Activated CD4-positive, alpha-beta T cell treated with anti-CD3 and anti-CD28 coated beads, Interleukin-2, Interleukin-4, amounts not matched to agents 100 ng/mL and 50 ng/mL, durations not matched to agents 16 hours and 8 hours (primary cell): ENCODE measurements at regions not wholly inside any gene's neighbourhood (a gene's known extent, or its start where the extent isn't known, plus 50 kb on each side); places are given as distances from the start of the nearest gene placed in this dataset.

Experiments
- DNase-seq: peaks from one replicate; pipeline ENCODE4 v3.0.0-alpha.2; 2020; ENCODE audit warnings: low spot score

DNA sequence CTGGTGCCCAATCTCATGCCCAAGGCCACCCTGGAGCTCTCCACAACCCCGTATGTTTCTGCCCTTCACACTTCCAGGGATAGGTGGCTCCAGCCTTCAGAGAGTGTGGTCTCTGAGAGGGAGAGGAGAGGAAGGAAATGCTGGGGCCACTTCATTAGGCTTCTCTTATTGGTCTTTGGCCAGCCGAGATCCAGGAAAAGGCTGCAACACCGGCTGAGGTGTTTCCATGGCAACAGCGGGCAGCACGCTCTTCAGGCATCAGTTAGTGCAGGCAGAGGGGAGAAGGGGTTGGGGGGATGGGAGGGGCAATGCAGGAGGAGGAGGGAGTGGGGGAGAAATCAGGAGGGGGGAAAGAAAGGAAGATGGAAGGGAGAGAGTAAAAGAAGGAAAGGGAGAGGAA is 275.1 kb upstream of the GJB5 start:
- no peak for DNase-seq

DNA sequence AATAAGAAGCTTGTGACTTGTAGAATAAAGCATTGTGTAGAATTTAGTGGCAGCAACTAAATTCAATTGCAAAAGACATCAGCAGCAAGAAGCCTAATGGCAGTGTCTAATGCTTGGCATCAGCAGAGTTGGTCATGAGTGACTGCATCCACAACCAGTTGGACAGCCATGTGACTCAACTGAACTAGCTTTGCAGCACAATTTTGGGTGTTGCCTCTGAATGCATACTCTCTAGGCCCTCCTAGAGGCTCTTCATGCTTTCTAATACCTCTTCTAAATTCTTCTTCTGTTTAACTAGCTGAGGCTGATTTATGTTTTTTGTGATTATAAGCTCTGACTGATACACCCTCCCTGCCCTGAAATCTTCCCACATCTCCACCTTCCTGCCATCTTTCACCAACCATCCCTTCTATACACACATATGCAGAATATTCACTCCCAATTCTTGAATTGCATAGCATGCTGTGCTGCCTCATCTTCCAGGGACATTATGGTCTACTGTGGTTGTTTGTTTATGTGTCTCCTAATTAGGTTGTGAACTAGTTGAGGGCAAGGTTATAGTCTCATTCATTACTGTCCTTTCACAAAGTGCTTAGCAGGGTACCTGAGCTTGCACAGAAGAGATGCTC is 266.7 kb upstream of the GJB5 start:
- DNase-seq: no peak

DNA sequence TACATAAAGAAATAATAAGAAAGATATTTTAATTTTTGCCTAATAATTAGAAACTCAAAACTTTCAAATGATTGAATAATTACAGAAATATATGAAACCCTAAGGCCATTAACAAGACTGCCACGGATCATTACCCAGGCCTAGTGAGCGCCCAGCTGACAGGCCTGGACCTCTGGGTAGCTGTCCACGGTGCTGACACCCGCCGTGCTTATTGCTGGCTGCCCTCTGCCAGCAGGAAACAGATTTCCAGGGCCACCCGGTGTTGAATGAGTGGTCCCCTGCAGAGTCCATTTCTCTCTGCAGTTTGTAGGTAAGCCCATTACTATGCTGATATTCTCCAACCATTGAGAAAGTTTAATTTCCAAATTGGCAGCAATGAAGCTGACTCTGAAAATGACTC is 254.4 kb upstream of the GJB5 start:
- DNase-seq: no peak

DNA sequence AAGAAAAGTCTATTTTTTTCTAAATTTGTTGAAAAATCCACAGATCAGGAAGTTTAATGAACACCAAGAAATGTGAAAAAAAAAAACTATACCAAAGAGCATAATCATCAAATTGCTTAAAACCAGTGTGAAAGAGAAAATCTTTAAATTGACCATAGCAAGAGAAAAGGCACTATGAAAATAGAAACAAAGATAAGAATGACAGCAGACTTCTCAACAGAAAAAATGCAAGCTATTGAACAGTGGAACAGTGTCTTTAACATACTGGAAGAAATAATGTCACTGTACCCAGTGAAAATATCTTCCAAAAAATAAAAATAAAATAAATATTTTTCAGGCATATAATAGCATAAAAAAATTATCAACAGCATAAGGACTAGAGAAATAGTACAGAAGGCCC is 243.0 kb upstream of the GJB5 start:
- no peak for DNase-seq

DNA sequence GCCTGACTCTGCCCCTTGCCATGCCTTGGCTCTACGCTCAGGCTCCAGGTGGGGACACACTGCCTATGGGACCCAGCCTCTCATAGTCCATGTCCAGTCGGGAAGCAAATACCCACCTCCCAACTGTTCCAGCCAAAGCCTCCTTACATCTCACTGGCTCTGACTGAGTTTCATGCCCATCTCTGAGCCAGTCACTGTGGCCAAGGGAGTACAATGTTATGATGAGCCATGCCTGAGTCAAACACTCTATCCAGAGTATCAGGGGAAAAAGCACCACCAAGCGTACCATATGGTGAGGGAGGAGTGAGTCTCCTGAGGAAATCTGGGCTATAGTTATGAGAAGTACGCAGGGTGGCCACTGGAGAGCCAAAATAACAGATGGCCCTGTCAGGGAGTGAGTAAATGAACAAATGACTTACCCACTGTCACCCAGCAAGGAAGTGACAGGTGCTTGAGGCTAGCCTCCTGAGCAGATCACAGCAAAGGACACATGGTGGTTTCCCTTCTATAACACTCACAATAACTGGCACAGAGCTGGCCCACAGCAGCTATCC is 236.6 kb upstream of the GJB5 start:
- no peak for DNase-seq

DNA sequence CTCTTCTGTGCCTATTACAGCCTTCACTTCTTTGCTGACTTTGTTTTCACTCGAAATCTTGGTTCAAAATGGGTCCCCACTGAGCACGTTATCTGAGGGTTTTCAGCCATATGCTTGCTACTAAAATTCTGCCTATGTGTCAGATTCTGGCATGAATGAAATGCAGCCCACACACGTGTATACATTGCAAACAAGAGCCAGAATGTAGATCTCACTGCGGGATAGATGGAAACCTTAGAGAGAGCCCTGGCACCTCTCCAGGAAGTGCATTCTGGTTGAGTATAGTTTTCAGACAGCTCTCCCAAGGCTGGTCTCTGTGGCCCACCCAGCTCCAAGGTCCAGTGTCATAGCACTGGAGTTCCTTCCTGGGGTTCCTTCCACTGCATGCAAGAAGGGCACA is 234.7 kb upstream of the GJB5 start:
- DNase-seq: no peak

DNA sequence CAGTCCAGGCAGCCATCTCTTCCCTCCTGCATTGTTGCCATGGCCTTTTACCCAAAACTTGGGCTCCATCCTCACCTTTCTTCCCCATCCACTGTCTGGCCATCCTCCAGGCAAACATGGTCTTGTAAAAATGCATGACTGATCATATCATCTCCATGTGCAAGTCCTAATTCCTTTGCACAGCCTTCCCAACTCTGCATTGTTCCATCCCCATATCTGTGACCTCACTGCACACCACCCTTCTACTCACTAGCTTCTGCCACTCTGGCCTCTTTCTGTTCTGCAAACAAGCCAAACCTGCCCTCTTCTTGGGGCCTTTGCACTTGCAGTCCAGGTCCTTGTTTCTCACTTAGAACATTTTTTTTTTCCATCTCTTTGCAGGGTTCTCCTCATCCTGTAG is 230.1 kb upstream of the GJB5 start:
- DNase-seq: no peak

DNA sequence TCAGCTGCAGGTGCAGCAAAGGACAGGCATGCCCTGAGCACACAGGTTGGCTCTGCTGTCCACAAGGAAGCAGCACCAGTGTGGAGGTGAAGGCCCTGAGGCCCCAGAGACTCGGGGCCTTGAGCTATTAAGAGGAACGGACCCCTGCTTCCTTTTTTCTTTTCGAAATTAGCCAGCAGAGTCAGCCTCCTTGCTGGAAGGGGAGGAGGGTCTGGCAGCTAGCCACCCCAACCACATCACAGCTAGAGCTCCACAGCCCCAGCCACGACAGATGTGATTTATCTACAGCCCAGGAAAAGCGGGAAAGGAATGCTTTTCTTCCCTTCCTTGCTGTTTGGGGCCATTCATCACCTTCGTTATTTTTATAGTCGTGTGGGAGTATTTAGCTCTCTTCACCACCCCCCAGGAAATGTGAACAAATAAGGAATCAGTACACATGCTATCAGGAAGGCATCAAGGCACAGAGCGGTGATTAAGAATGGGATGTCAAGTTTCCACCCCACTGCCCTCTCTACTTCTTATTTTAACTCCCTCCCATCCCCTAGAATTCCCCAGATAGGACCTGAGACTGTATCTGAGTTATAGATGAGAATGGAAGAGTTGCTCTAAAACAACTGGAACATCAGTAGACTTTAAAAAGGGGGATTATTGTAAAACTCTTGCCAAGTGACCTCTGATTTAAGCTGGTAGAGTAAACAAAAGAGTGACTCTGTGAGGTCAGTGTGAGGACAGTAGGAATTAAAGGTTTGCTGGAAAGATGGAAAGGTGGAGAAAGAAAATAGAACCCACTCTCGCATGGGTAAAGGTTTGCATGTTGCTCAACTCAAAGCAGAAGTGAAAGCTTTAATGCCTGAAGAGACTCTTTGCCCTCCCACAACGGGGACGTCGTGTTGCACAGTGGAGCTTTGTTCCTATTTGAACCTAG is 224.7 kb upstream of the GJB5 start:
- DNase-seq: no peak

DNA sequence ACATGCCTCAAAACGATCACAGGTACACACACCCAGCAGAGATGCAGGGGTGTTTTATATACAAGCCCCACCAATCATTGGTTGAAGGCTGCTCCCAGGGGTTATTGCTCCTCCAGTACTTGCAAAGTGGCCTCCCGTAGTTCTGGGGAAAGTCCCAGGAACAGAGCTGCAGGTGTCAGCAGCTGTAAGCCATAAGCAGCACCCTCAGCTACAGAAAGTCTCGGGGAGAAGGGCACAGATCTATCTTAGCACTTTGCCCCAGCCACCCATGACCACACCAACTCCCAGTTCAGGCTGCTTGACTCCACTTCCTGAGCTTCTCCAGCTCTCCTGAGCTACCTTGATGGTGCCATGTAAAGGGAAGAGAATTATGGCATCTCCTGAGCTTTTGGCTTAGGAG is 222.7 kb upstream of the GJB5 start:
- DNase-seq: no peak

DNA sequence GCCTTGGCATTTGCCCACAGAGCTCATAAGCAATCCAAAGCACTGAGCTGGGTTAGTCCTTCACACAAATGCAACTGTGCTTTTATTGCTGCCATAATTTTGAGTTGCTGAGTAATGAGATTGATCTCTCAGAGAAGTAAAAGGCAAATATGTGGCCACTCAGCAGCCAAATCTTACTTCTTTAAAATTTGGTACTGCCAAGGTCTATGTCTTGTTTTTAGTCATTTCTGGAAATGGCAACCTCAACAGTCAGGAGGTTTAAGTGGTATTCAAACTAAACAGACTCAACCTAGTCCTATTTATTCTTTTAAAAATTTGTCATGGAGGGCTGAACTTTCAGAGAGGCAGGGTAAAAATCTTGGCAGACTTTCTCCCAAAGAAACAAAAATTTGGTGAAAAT is 216.4 kb upstream of the GJB5 start:
- DNase-seq: no peak

DNA sequence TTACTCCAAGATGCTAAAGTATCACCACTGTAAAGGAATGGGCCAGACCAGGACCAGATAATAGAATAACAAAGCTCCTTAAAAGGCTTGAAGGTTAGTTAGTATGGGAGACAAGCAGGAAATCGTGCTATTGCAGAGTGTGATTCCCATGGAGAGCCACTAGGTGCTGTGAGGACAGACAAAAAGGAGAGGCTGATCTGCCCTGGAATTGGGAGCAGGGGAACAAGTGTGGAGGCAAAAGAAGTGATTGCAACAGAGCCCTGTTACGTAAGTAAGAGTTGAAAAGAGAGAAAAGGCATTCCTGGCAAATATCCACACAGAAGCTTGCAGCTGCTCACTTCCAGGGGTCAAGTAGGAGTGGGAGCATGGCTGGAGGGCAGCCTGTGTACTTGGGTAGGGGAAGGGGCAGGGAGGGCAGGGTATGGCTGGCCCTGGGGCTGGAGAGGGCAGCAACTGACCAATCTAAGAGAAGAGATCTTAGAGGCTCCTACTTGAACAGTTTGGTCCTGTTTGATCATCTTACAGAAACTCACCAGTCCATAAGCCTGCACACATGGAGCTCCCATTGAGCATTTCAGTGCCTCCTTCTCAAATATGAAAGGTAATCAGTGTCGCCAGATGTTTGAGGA is 207.7 kb upstream of the GJB5 start:
- DNase-seq: no peak

DNA sequence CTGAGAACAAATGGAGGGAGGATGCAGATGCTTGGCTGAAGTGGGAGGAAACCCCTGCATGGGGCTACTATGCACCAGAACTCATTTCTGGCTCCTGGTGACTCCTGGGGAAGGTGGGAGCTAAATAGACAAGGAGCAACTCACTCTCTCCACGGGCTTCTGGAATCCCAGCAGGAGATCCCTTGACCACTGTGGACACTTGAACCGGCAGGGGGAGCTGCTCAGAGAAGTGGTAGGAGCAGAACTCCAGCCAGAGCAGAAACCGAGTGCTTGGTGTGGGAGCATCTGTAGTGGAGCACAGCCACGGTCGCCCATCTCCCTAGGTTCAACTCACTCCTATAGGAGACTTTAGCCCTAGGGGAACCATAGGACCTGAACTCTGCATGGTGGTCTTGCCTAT is 205.6 kb upstream of the GJB5 start:
- DNase-seq: no peak

DNA sequence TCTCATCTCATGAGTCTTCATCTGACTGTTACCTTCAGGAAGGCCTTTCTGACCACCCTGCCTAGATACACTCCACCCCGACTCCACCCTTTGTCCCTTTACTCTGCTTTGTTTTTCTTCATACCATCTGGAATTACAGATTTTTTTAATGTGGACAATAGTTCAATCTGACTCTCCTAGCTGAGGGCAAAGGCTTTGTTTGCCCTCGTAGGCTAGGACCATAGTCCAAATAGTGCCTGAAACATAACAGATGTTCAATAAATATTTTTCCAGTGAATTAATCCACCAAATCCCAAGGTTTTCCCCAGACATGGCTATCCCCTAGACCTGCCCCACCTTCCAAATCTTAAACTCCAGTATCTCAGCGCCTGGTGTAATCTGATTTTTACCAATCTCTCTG is 176.5 kb upstream of the GJB5 start:
- DNase-seq: no peak

DNA sequence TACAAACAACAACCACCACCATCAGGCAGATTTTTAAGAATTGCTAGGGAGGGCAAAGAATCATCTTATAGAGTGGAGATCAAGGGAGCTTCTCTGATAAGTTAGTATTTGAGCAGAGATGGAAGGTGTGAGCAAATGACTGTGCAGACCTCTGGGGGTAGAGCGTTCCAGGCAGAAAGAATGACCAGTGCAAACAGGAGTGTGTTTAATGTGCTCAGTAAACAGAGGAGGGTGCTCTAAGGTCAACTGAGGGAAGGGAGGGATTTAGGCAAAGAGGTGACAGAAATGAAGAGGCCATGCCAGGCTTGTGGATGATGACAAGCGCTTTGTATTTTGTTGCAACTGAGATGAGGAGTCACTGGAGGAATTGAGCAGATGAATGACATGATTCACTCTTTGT is 172.5 kb upstream of the GJB5 start:
- no peak for DNase-seq

DNA sequence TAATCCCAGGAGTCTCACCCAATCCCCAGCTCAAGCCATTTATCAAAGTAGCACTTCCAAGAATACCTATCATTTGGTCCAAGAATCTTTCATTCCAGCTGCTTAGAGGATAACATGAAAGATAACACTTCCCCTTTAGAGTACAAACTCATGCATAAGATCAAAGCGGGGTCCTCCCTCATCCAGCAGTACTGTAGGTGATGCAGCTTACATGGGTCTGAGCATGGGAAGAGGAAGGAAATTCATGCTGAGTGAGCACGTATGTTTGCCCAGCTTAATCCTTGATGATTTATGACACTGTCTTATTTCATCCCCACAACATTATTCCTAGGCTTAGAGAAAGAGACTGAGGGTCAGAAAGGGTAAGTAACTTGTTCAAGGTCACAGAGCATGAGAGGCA is 167.1 kb upstream of the GJB5 start:
- DNase-seq: no peak

DNA sequence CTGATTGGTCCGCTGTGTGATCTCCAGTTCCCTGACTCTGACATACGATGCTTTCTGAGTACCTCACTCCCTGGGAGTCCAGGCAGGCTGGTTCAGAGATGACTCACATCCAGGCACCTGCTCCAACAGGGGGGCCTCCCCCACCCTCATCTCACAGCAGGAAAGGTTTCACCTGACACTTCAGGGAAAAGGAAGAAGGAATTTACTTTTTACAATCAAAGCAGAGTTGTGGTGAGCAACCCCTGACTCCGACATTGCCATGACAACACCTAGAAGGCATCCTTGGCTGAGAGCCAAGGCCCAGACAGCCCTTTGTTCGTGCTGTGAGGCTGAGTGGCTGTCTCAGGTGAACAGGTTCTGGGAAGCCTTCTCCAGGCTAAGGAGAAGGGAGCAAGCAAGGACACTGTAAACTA is 164.6 kb upstream of the GJB5 start:
- DNase-seq: no peak

DNA sequence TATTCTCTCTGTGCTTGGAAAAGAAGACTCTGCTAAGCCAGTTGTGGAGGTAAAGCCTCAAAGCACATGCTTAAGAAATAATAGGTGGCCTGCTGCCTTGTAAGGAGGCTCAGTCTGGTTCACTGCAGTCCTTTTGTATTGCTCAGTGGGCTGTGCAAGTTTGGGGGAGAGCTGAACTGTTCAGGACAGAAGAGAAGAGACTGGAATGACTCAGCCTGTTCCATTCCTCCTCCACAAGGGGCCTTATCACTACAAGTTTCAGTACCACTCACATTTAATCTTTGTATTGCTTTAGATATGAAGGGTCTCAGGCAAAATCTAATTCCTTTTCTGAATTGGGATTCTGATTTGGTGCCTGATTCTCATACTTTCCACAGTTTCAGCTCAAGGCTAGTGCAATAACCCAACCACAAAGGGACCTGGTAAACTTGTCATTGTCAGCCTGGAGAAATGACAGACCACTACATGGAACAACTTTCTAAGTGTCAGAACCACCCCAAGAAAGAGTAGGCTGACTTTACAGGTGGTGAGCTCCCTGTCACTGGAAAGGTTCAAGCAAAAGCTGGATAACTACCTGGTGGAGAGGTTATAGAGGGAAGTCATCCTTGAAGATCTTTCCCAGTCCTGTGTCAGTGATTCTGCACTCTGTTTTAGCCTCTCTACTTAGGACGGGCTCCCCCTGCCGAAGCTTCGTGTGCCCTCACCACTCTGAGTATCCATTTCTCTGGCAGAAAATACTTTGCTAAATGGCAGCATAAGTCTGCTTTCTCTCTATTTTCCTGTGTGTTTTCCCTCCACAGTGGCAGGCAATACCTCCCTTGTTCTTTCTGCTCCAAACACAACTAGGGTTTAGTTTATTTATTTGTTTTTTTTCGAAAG is 162.9 kb upstream of the GJB5 start:
- no peak for DNase-seq

DNA sequence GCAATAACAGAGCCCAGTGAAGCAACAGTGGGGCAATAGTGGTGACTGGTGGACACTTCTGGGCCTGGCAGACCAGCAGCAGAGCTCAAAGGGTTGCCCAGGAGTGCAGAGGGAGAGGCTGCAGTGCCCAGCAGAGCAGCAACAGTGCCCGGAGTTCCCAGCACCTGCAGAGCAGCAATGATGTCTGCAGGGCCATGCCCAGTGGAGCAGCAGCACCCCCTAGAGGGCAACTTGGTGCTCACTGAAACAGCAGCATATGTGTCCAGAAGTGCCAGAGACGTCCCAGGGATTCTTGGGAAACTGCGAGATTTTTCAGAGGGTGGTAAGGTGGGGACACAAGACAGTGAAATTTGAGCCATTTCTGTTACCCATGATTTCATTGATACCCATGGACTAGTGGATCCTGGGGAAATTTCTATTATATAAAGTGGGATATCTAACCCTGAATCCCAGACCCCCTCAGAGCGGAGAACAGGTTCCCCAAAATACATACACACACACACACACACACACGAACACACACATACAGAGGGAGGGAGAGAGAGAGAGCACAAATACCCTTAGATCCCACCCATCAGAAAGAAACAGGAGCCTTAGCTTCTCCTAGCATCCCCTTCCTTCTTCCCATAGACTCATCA is 156.9 kb upstream of the GJB5 start:
- DNase-seq: peak; percentile 65

DNA sequence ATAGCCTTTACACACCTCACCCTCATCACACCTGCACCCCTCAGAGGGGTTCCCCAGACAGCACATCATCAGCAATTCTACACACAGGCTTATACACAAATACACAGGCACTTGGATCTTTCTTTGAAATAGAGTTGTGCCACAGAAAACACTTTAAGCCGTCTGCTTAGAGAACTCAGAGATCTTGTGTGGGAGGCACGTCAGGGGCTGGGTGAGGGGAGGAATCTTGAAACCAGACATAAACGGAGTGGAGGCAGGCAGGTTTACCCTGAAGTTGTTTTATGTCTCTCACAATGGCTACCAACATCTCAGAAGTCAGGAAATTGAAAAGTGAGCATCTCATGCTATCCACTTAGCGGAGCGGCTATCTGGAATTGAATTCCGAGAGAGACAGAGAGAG is 151.9 kb upstream of the GJB5 start:
- DNase-seq: no peak

DNA sequence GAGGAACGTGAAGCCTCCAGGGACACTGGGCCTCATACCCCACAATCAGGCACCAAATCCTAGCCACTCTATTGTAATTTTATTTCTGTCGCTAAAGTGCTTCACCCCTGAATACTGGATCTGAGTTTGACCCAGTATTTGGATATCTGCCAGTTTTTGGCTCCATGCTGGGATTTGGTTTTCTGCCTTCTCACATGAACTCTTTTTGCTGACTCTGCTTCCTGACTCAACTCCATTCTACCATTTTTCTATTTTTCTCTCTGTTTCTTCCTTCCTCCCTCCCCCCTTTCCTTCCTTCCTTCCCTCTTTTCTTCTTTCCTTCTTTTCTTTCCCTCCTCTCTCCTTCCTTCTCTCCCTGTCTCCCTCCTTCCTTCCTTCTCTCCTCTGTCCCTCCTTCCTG is 151.3 kb upstream of the GJB5 start:
- no peak for DNase-seq

DNA sequence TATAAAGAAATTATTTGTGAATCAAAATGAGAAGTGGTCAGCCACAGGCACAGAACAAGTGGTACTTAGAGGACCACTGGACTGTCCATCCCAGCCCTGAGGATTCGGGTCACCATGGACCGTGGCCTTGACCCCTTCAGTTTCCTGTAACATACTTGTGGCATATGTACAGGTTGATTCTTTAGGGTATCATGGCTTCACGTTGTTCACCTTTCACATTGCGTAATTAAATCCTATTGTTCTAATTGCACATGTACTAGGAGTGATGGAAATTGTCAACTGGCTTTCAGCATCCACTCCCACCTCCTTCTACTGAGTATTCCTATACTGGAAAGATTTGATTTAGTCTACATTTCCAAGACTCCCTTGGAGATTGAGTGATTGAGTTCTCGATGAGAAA is 148.3 kb upstream of the GJB5 start:
- DNase-seq: no peak

DNA sequence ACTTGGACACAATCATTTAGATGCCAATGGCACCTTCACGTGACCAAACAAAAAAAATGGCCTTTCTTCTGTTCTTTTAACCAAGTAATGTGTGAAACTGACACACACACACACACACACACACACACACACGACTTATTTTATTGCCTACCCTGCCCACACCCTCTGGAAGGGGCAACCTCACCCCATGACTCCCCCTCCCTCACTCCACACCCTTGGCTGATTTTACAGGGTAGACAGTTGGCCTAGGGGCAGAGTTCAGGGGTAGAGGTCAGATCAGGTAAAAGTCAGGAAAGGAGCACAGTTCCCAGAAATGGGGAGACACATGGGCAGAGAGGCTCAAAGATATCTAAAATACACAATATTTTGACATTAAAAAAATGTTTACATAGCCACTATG is 144.8 kb upstream of the GJB5 start:
- no peak for DNase-seq
